SH-SY5Y (cell line): ENCODE measurements at regions not wholly inside any gene's neighbourhood (a gene's known extent, or its start where the extent isn't known, plus 50 kb on each side); places are given as distances from the start of the nearest gene placed in this dataset.

ENCODE experiments used
- GATA2 ChIP-seq: IDR thresholded peaks from 2 replicates; pipeline ENCODE4 v1.6.1; 2011; ENCODE audit warnings: mild to moderate bottlenecking, low read depth, low read length
- GATA3 ChIP-seq: IDR thresholded peaks from 2 replicates; pipeline ENCODE4 v1.6.1; 2011; ENCODE audit warnings: low read depth, mild to moderate bottlenecking, low read length, moderate library complexity

DNA sequence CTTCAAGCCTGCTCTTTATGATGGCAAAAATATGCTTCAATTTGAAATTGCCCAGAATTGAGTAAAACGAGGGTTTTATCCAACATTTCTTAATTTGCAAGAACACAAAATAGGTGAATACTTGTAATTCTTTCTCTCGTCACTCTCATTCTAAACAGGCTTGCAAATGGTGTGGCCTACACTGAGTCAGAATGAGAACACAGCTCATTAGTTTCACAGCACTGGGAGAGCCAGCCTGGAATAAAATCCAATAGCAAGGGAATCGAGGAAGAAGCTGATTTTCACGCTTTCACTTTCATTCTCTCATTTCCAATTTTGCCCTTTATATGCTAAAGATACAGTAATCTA lies 537.5 kb downstream of the LTN1 start:
- TF ChIP-seq GATA2: no peak
- no peak for TF ChIP-seq GATA3
